CD4-positive, alpha-beta T cell treated with Interleukin-1 beta for 1 hour (primary cell): ENCODE measurements at regions not wholly inside any gene's neighbourhood (a gene's known extent, or its start where the extent isn't known, plus 50 kb on each side); places are given as distances from the start of the nearest gene placed in this dataset.

ENCODE experiments used
- DNase-seq, 2 donors: peaks; one replicate each; pipeline ENCODE4 v3.0.0-alpha.2; 2020 to 2022

GRCh38 chr6:1485678-1486077 lies 96.3 kb downstream of the FOXF2 start:
- no peak for DNase-seq

GRCh38 chr6:1486387-1486786 lies 97.0 kb downstream of the FOXF2 start:
- DNase-seq, result no peak

- DNase-seq, result no peak
Observed at GRCh38 chr6:1487239-1487638, 97.9 kb downstream of the FOXF2 start.

- DNase-seq, result no peak
Observed at GRCh38 chr6:1491025-1491424, 101.6 kb downstream of the FOXF2 start.

- DNase-seq, result no peak
Observed at GRCh38 chr6:1491591-1492319, 102.4 kb downstream of the FOXF2 start.

- DNase-seq, result no peak
Observed at GRCh38 chr6:1494671-1495070, 105.3 kb downstream of the FOXF2 start.

- DNase-seq, result no peak
Observed at GRCh38 chr6:1495344-1495743, 106.0 kb downstream of the FOXF2 start.

GRCh38 chr6:1496092-1496491 lies 106.7 kb downstream of the FOXF2 start:
- no peak for DNase-seq

- no peak for DNase-seq
Observed at GRCh38 chr6:1496836-1497760, 107.7 kb downstream of the FOXF2 start.

- DNase-seq, result no peak
Observed at GRCh38 chr6:1497761-1498105, 108.4 kb downstream of the FOXF2 start.

GRCh38 chr6:1498491-1499113 lies 109.2 kb downstream of the FOXF2 start:
- no peak for DNase-seq

GRCh38 chr6:1499777-1500176 lies 109.9 kb upstream of the FOXC1 start:
- DNase-seq, result no peak

- DNase-seq, result no peak
Observed at GRCh38 chr6:1500913-1501312, 108.8 kb upstream of the FOXC1 start.

GRCh38 chr6:1502041-1502440 lies 107.7 kb upstream of the FOXC1 start:
- DNase-seq, result no peak

- no peak for DNase-seq
Observed at GRCh38 chr6:1503811-1504210, 105.9 kb upstream of the FOXC1 start.

- DNase-seq, result no peak
Observed at GRCh38 chr6:1504465-1504864, 105.2 kb upstream of the FOXC1 start.

- DNase-seq, result no peak
Observed at GRCh38 chr6:1507251-1507650, 102.5 kb upstream of the FOXC1 start.

- DNase-seq, result no peak
Observed at GRCh38 chr6:1509241-1509640, 100.5 kb upstream of the FOXC1 start.

GRCh38 chr6:1510239-1510638 lies 99.5 kb upstream of the FOXC1 start:
- DNase-seq, result no peak

- no peak for DNase-seq
Observed at GRCh38 chr6:1513215-1513780, 96.4 kb upstream of the FOXC1 start.

GRCh38 chr6:1514078-1514477 lies 95.6 kb upstream of the FOXC1 start:
- DNase-seq, result no peak

GRCh38 chr6:1515280-1515679 lies 94.4 kb upstream of the FOXC1 start:
- DNase-seq, result no peak

GRCh38 chr6:1515781-1516180 lies 93.9 kb upstream of the FOXC1 start:
- no peak for DNase-seq
